NCI-H1092 treated with DMSO at 0.1 percent for 48 hours (cell line): ENCODE measurements at regions not wholly inside any gene's neighbourhood (a gene's known extent, or its start where the extent isn't known, plus 50 kb on each side); places are given as distances from the start of the nearest gene placed in this dataset.
"Not testable (repeated sequence)": the region's sequence is repeated elsewhere in the genome, so short reads cannot be mapped to it uniquely, and the experiment has no call there.

Source experiments
- DNase-seq: peaks from one replicate; lab custom pipeline; 2025; lab: John Stamatoyannopoulos, UW

DNA sequence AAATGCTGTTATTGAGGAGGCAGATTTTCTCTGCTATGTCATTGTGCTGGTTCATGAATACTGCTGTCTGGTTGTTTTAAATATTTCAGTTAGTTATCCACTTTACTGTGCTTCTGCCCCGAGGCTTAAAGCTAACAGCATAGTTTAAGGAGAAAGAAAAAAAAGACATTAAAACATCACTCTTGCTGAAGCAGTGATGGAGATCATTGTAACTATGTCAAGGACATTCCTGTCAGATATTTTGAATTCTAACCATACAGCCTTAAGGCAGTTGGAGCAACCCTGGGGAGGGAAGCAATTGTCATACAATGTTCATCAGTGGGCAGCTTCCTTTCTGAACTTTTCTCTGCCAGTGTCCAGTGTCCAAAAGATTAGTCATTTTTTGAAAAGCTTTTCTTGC is 199.0 kb upstream of the DDX53 start:
- no peak for DNase-seq

DNA sequence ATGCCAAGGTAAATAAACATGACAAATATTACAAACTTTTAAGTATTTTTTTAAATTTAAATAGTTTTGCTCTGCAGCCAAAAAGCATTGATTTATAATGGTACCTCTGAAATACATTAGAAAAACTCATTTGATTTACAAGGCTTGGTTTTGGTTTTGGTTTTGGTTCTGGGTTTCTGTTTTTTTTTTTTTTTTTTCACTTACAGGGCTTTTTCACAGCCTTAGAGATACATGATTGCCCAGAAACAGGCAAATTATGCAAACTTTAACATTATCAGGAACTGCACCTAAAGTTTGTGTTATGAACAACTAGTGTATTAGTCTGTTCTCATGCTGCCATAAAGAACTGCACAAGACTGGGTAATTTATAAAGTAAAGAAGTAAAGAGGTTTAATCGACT is 196.4 kb upstream of the DDX53 start:
- DNase-seq: no peak

DNA sequence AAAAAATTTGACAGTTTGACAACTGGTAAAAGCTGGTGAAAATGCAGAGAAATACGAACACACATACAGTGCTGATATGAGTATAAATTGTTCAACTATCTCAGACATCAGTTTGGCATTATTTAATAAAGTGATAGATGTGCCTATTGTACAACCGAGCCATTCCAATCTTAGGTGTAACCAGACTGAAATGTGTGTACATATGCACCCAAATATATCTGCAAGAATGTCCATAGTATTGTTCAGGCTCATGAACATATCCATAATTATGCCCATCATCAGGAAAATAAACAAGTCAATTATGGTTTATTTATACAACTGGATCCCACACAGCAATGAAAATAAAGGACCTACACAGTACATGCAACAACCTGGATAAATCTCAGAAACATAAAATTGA is 188.9 kb upstream of the DDX53 start:
- DNase-seq: no peak

DNA sequence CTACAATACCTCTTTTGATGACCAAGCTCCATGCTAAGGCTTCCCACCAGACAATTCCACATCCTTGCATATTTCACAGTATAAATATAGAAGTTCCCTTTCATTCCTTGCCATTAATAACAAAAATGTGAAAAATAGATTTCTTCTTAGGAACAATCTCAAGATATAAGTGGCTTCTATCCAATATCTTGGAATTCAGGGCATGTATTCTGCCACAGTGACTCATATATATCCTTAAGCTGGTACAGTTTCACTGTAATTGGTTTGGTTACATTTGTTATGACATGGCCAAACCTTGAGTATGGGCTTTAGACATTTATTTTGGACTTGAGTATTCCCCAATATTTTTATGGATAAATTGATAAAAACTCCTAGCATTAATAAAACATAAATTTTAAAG is 181.7 kb upstream of the DDX53 start:
- DNase-seq: no peak

DNA sequence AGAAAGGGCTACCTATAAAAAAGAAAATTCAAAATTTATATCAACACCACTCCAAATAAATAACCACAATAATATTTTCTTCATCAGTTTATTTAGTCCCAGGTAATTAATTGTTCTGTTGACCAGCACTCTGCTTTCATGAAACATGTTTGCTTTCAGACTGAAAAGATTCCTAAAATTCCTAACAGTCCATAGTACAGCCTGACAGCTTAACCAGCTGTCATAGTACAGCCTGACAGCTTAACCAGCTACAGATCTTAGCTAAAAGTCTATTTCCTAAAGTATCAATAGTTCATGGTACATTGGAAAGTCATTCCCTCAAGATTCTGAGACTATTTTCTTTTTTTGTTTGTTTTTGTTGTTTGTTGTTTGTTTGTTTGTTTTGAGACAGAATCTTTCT is 144.1 kb upstream of the DDX53 start:
- DNase-seq: no peak

DNA sequence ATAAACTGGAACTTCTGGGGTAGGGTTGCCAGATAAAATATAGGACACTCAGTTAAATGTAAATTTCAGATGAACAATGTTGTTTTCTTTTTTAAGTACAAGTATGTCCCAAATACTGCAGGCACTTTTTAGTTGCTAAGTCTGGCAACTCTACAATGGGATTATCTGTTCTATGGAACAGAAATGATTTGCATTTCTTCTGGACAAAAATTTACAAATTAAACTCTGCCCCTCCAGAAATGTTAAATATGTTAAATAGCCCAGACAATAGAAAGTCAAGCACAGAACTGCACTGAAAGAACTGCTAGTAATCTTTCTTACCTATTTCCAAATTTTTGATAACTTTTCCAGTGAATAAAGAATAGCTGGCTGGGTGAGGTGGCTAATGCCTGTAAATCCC is 140.1 kb upstream of the DDX53 start:
- no peak for DNase-seq

DNA sequence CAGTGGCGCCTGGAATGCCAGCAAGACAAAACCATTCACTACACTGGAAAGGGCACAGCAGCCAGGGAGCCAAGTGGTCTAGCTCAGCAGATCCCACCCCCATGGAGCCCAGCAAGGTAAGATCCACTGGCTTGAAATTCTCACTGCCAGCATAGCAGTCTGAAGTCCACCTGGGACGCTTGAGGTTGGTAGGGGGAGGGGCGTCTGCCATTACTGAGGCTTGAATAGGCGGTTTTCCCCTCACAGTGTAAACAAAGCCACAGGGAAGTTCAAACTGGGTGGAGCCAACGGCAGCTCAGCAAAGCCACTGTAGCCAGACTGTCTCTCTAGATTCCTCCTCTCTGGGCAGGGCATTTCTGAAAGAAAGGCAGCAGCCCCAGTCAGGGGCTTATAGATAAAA is 133.0 kb upstream of the DDX53 start:
- not testable (repeated sequence) for DNase-seq

DNA sequence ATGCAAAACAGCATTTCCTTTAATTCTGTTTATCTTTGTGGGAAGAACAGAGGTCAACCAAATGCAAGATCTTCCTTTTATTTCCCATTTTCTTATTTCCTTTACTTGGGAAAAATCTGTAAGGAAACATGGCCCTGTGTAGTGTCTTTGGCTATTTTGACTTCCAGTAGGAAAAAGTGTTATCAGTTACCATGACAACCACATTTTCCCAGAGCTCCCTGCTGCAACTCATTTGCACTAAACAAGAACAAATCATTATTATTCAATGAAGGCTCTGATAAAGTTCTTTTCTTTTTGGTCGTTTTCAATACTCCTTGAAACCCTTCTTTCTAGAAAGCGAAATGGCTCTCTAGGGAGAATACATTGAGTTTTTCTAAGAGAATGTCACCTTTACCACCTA is 117.2 kb upstream of the DDX53 start:
- no peak for DNase-seq

DNA sequence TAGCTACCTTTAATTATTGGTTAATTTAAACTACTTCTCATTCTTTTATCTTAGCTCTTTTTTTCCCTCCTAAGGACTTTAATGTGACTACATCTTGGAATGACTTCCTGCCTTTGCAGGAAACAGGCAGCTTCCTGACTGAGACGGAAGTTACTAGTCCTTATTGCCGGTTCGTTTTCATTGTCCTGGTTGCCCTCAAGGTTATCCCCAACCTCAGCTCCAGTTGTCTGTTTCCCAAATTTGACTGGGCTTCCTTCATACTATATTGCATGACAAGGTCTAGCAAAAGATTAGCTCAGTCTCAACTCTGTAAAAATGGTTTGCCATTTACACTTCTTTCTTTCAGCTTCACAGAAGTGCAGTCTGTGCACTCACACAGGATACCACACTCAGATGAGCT is 109.9 kb upstream of the DDX53 start:
- no peak for DNase-seq

DNA sequence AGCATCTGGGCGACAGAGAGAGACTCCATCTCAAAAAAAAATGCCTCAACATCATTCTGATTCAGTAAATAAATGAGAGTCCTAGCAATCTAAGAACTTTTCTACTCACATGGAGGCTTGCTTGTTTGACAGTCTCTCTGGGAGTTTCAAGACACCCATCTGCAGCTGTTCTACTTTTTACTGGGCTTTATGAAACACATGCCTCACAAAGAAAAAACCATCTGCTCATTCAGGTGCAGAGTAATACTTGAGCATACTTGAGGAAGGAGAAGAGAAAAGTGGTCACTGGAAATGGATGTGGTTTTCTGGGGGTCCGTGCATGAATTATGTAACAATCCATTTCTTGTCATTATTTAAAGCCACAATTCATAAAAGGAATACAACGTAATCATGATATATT is 87.1 kb upstream of the DDX53 start:
- no peak for DNase-seq

DNA sequence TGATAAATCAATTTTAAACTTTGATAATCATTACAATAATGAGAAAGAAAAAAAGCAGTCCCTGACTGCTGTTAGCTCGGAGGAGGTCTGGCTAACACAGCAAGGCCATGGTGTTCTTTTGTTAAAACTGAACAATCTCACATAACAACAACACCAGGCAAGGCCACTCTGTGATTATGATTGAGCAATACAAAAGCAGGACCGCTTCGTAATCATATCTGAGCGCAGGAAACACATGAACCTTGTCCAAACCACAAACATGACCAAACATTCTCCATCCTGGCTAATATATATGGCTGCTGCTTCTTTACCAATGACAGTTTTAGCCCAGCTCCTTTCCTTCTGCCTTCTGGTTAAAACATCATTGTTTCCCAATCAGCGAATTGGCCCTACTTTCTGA is 76.8 kb upstream of the DDX53 start:
- DNase-seq: no peak

DNA sequence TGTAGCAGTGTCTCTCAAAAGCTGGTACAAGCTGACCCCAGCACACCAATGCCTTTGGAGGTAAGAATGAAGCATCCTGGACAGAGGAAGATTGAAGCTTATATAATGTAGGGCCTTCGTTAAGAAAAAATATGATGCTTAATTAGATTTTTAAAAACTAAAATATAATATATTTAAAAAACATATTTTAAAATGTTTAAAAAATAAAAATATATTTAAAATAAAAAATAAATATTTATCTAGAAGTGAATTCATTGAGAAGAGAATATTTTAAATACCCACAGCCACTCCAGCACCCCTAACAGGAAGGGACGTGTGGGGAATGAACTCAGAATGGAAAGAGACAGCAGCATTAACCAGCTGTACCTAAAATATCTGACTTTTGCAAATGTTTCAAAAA is 65.1 kb upstream of the DDX53 start:
- no peak for DNase-seq

DNA sequence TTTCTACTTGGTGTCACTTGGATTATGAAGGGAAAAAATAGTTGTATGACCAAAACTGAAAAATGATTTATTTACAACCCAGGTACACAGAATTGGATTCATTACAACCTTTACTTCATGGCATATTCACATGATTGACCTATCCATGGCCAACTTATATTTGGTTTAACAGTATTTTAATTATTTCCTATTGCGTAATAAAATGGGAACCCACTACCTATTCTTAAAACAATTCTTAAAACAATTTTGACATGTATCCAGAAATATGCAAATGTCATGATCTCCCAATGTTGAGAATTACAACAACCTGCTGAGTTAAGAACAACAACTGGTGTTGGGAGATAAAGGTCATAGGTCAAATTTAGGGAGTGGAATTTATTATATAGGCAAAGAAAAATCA is 54.8 kb upstream of the DDX53 start:
- DNase-seq: no peak
